ENCODE measurements at regions not wholly inside any gene's neighbourhood (a gene's known extent, or its start where the extent isn't known, plus 50 kb on each side); places are given as distances from the start of the nearest gene placed in this dataset.

- ChIA-PET RAD21 (ENCODE audit: low non-redundant PET in 1 of 2, low total read pairs in 2 of 2, uncharacterized antibody in 2 of 2, unreplicated experiment in 2 of 2) (no interaction called here), CTCF (no interaction called here), POLR2A (no interaction called here)
- Histone ChIP-seq H3K9me3 (ENCODE audit: control insufficient read depth in 1 of 2, insufficient read depth in 1 of 2, low read depth in 1 of 2, low read length in 2 of 2) (no peaks in the 10 kb centered on the region), H3K9ac (ENCODE audit: low read length) (no peak overlapping the region), H3K9me2 (ENCODE audit: insufficient read depth) (no peaks in the 10 kb centered on the region), H3K27ac (ENCODE audit: low read depth, low read length) (no peak overlapping the region), H3K4me2 (ENCODE audit: low read length) (no peak overlapping the region), H3K27me3 (ENCODE audit: insufficient read depth, low read length) (0 out of 2 replicates have a peak, but pooled peaks cover 9% of the 10 kb centered on the region), H3K36me3 (ENCODE audit: control insufficient read depth in 1 of 2, insufficient read depth in 2 of 2, low read length in 2 of 2) (no peaks in the 10 kb centered on the region), H3K79me2 (ENCODE audit: insufficient read depth, low read length) (no peaks in the 10 kb centered on the region), H2AFZ (ENCODE audit: low read depth, low read length, poor library complexity, severe bottlenecking) (no peak overlapping the region), H3K4me3 (replicated peaks in 1 of 2; ENCODE audit: low read depth in 1 of 2, low read length in 2 of 2) (no peak overlapping the region), H3K4me1 (ENCODE audit: control insufficient read depth in 1 of 2, insufficient read depth in 2 of 2, low read length in 2 of 2) (no peaks in the 10 kb centered on the region), H4K20me1 (ENCODE audit: insufficient read depth) (no peaks in the 10 kb centered on the region)
- DNase-seq (ENCODE audit: low read depth, low spot score), result no peak
- no peak for ATAC-seq
- no TSS peak for BruUV-seq (replicated peaks)
- intact Hi-C loops (cut with micrococcal nuclease), result no loop called here
- TF ChIP-seq CBX3 (IDR thresholded peaks at IDR 0.05; ENCODE audit: low read depth) (no peak), EGR1 (IDR thresholded peaks at IDR 0.05; ENCODE audit: low read depth) (no peak), CTCF (IDR thresholded peaks at IDR 0.05 in 2 of 3, conservative IDR thresholded peaks at IDR 0.05 in 1 of 3; ENCODE audit: borderline replicate concordance in 1 of 3, insufficient read depth in 1 of 3, low read depth in 2 of 3, low read length in 2 of 3) (no peak), FOSL1 (IDR thresholded peaks at IDR 0.05; ENCODE audit: low read depth) (no peak), SRF (IDR thresholded peaks at IDR 0.05; ENCODE audit: low read depth) (no peak), CEBPB (IDR thresholded peaks at IDR 0.05; ENCODE audit: low read depth) (no peak), POLR2AphosphoS5 (IDR thresholded peaks at IDR 0.05; ENCODE audit: low read depth, low read length) (no peak), POLR2A (IDR thresholded peaks at IDR 0.05; ENCODE audit: borderline replicate concordance, extremely low read depth, insufficient read depth, insufficient read length) (no peak)
- TF ChIP-seq, protein P1, sequence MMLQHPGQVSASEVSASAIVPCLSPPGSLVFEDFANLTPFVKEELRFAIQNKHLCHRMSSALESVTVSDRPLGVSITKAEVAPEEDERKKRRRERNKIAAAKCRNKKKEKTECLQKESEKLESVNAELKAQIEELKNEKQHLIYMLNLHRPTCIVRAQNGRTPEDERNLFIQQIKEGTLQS (IDR thresholded peaks at IDR 0.05), result no peak
These were observed 179.3 kb downstream of the TMEM18 start for GRCh38 chr2:497770-498492.

Data from HCT116 (cell line).